Cerebellar nuclear complex (tissue), 1 donor: ENCODE measurements at regions not wholly inside any gene's neighbourhood (a gene's known extent, or its start where the extent isn't known, plus 50 kb on each side); places are given as distances from the start of the nearest gene placed in this dataset.

ENCODE experiments used
- DNase-seq, 2 experiments: peaks; one replicate each; lab custom pipeline; 2025; lab: John Stamatoyannopoulos, UW

DNA sequence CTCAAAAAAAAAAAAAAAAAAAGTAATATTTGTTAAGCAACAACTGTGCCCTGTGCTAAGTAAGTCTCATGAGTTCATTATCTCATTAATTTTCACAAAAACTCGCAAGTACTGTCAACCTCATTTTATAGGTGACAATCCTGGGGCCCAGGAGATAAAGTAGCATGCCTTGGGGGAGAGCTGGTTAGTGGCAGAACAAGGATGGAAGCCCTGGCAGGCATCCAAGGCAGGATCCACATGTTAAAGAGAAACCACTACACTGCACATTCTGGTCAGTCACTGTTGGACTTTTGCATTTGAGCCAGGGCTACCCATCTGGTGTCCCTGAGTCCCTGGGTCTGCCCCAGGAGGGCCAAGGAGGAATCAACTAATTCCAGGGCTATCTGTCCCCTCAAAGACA lies 54.6 kb downstream of the ZFP36L2 start:
- DNase-seq, result no peak

DNA sequence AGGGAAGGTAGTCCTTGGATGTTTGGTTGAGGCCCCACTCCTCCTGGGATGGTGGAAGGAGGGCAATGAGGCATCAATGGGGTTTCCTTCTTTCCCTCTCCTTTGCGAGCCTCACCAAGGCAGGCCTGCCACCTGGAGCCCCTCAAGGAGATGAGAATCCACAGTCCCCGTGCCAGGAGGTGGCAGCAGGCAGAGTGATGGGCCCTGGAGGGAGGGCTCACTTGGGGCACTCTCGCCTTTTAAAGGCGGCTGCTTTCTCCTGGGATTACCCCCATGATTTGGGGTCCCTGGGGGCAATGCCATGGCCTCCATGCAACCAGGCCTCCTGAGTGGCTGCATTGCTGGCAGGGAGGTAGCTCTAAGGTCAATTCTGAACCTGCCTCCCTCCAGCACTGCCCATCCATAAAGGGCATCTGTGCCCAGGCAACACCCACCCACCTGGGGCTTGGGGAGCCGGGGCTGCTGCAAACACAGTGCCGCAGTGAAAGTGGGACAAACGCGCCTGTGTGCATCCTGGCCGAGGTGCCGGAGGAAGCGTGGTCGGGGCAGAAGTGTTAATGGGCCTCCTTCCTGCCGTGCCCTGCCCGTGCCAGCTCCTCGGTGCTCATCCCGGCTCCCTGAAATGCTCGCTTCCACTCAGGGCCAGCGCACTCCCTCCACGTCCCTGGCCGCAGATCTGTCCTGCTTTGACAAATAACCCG lies 55.9 kb downstream of the ZFP36L2 start:
- DNase-seq, result no peak

DNA sequence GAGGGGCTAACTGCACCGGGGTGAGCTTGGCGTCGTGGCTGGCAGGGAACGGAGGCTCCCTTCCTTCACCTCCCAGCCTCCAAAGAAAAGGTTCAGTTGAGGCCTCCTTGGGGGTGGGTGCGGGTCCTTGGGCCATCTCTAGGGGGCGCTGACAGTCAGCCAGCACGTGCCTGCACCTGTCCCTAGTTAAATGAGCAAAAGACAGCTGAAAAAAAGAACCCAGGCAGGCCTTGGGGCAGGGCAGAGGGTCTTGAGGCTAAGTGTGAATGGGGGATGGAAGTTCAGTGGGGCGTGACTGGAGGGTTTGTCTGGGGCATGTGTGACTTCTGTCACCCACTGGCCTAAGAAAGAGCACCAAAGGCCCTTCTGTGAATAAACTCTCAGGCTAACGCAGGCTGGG lies 56.4 kb downstream of the ZFP36L2 start:
- no peak for DNase-seq

DNA sequence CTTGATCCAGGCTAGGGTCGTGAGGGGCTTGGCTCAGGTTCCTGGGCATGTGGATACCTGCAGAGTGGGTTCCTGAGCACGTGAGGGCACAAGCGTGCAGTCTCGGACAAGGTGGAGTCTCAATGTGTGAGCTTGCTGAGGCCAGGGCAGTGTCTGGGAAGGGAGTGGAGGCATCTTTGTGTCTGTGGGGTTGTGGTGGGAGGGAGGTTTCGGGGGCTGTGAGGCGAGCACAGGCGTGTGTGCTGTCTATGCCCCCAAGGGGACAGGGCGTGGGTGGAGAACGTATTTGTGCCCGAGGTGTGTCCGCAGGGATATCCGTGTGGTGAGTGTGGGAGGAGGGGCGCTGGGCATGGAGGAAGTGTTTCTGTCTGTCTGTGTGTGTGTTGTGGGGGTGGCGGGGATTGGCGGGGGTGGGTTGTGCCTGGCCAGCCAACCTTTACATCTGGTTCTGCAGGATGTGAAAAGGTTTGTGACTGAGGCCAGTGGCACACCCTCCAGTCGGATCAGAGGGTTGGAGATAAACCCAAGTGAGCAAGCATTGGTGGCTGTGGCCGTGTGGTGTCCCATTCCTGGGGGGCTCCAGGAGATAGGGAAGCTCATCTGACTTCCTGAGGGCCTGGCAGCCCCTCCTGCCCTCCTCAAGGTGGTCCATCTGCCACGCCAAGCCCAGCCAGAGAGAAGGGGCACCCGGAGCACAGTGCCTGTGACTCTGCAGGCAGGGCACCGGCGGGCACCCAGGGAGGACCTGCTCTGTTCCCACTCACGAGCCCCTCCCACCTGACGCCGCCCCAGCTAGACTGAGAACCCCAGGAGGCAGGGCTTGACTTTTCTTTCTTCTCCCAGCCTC lies 57.1 kb downstream of the ZFP36L2 start:
- no peak for DNase-seq

DNA sequence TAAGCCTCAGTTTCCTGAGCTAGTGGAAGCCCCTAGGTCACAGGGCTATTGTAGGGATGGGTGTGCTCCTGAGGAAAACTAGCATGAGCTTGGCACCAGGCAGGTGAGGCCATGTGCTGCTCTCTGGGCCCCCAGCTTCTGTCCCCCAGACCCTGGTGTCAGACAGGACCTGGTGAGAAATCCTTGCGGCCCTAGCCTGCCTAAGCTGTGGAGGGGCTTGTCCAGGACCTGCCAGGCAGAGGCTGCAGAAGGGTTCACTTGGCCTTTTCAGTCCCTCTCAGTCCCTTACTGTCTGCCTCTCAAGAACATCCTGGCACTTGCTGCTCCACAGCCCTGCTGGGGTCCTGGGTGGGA lies 58.4 kb downstream of the ZFP36L2 start:
- no peak for DNase-seq

DNA sequence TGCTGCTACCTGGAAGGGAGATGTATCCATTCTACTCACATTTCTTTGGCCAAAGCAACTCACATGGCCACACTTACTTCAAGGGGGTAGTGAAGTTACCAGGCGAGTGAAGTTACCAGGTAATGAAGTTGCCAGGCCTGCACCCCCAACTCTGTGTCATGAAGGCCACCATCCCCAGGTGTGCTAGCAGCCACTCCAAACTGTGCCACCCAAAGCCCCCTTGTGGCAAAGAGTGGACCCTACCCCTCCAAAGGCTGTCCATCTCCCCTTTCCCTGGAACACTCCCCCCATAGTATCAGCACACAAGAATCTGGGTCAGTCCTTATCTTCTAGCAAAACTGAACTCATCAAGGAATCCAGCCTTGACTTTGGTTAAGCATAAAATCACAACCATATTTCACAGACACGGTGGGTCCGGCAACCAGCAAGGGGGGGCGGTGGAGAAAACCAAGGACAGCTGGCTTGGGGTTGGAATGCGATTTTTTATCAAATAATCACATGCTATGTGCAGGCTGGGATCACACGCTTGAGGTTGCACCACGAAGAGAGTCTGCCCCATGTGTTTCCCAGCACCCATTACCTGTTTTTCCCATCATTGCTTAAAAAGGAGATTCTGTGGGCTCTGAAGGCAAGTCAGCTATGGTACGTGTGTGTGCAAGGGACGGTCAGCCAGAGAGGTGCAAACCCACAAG lies 60.9 kb downstream of the ZFP36L2 start:
- no peak for DNase-seq

DNA sequence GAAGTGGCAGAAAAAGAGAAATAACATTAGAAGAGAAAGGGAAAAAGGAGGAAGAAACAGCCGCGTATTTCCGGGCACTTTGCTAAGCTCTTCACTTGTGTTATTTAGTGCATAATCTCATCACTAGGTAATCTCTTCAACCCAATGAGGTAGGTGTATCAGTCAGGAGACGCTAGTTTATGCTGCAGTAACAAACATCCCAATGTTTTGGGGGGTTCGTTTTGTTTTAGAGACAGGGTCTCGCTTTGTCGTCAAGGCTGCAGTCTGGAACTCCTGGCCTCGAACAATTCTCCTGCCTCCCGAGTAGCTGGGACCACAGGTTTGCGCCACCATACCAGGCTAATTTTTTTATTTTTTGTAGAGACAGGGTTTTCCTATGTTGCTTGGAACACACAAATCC lies 61.7 kb downstream of the ZFP36L2 start:
- DNase-seq, result no peak

DNA sequence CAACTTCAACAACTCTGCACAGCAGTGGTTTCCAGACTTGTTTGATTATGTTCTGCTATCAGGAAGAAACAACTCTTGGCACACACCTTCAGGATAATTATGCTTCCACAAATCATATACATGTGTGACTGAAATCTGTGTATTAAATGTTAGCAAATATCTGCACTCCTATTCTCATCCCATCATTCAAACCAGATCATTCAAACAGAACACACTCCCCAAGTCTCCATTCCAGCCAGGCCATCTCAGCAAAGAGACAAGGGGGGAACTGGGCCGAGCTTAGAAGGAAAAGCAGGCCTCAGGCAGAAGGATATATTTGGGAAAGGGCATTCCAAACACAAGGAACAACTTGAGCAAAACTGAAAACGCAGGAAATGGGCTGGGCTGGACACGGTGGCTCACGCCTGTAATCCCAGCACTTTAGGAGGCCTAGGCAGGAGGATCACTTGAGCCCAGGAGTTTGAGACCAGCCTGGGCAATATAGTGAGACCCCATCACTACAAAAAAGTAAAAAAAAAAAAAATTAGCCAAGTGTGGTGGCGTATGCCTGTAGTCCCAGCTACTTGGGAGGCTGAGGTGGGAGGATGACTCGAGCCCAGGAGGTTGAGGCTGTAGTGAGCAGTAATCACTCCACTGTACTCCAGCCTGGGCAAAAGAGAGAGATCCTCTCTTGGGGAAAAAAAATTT lies 62.7 kb downstream of the ZFP36L2 start:
- no peak for DNase-seq

DNA sequence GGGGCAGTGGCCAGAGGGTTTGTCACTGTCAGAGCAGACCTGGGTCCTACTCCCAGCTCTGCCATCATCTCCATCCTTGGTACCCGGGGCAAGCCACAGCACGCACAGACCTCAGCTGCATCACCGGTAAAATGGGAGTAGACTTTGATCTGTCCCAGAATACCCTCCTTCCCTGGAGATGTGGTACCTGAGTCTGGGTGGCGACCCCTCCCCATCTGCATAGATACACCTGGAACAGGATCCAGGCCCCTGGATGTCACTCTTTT lies 64.0 kb downstream of the ZFP36L2 start:
- DNase-seq, result no peak

DNA sequence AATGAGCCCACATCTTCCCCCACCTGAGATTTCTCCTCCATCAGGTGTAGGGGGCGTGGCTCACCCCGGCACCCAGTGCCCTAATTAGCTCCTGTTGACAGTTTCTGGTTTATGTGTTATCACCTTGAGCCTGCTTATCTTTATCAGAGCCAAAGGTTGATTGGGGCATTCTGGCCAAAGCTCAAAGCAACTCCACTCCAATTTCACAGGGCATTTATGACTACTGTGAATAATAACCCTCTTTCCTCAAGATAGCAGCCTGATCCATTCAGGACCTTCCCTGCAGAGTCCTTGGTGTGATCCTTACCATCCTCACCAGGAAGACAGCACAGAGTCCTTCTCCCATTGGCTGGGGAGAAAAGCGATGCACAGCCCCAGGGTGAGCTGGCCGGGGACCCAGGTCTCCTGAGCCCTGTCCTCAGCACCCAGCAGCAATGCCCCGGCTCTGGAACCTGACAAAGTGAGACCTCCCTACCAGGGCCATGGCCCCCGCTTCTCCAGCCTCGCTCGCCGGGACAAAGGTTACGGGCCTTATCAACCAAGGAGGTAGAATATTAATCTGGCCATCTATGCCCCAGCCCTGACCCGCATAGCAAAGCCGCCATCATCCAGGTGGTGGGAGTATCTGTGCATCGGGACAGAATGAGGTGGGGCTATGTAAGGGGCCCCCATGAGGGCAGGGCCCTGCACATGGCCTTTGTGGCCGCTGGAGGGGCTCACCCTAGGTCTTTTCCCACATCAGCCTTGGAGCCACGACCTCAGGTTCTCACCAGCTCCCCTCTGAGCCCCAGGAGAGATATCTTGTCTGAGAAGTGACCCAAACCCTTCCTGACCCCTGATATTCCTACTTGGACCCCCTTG lies 64.5 kb downstream of the ZFP36L2 start:
- DNase-seq, result no peak

DNA sequence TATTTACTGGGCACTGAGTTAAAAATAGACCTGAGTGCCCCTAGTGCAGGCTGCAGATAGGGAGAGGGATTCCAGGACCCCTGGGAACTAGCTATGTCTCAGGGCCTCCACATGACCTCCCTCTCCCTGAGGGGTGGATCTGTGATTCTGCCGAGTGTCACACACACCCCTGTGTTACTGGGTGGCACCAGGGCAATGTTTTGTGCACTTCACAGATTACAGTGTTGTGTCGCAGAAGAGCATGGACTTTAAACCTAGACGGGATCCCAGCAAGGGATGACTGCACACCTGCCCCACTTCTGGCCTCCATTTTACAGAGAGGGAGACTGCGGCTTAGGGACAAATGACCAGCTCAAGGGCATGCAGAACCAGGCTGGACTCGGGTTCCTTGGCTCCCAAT lies 65.6 kb downstream of the ZFP36L2 start:
- no peak for DNase-seq

DNA sequence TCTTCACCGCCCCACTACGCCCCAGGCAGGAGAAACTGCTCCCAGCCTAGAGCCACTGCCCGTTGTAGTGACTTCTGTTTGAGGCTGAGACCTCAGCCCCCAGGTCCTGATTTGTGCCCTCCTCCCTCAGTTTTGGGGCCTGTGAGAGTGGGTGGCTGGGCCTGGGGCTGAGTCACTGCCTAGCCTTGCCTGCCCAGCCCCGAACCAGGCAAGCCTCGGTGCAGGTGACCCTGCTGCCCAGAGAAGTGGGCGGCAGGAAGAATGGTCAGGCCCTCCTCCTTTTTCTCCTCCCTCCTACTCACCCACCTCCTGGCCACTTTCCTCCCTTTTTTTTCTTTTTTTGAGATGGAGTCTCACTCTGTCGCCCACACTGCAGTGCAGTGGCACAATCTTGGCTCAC lies 66.6 kb downstream of the ZFP36L2 start:
- no peak for DNase-seq

DNA sequence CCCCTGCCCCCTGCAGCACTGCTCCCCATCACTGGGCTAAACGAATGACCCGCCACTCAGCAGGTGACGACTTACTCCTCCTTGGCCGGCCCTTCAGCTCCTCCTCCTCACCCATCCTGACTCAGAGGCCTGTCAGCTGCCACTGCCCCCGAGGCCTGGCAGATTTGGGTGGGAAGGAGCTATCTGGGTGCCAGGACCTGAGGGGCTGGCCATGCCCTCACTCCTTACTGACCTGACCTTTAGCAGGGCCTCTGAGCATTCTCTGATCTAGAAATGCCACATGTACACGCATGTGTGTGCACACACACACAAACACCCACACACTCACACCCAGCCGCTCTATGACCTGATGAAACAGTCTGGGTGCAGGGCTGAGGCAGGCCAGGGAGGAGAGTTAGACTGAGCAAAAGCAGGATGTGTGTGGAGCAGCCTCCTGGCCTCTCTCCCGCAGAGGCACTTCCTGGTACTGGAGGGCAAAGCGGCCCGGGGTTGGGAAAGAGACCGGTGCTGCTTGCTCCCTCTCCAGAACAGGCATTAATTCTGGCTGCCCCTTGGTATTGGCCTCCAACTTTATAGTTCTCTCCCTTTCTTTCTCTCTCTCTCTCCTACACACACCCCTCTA lies 68.0 kb downstream of the ZFP36L2 start:
- no peak for DNase-seq

DNA sequence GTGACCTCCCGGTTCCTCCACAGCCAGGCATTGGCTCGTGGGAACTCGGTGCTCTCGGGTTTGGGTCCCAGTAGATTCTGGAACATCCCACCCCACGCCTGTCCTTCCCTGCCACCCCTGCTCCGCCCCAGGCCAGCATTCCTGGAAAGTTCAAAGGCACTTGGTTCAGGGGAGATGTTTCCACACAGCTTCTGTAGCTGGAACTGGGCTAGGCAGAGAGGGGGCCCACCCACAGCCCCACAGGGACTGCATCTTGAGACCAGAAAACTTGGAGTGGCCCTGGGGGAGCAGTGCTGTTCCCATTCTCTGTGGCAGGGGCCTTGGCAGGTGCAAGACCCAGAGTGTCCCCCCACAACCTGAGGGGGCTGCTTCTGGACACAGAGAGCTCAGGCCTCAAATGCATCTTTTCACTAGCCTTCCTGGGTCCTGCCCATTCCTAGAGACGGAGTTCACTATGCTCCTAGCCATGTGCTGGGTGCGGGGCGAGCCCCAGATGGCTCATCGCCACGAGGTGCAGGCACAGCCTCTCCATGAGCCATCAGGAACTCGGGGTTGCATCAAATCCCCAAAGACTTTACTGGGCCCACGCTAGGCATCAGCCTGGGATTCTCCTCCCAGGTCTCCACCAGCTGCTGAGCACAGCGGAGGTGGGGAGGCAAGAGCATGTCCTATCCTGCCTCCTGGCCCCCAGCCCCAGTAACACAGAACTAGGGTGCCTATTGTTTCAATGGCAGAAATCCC lies 68.7 kb downstream of the ZFP36L2 start:
- no peak for DNase-seq

DNA sequence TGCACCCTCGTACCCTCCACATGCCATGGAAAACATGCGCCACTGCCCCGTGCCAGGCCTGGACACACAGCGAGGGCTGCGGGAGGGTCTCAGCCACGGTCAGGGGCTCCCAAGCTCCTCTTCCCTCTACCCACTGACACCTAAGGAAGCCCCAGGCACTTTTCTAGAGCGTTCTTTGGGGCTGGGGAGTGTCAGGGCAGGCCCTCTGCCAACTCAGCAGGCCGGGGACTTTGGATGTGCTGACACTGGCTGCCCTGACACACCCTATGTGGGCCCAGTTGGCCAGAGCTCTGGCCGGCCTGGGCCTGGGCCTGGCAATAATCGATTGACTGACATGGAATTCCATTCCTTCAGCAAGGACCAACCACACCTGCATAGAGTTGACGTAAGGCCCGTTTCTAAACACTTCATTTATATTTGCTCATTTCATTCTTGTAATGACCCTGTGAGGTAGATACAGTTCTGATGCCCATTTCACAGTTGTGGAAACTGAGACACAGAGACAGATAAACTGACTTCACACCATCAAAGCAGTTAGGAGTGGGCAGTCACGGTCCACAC lies 70.5 kb downstream of the ZFP36L2 start:
- DNase-seq, result no peak

DNA sequence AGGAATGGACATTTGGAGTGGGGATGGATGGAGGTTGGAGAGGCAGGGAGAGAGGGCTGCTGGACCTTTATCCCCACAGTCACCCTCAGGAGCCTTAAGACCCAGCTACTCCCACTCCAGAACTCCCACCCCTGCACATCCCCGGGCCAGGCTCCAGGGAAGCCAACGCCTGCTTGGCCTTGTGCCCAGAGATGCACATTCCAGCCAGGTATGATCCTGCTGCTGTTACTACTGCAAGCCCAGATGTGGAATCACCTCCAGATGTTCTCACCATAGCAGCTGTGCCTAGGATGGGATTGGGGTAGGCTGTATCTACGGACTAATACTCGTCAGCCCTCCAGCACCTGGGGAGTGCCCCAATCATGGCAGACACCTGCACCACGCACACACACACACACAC lies 71.7 kb downstream of the ZFP36L2 start:
- DNase-seq, result no peak

DNA sequence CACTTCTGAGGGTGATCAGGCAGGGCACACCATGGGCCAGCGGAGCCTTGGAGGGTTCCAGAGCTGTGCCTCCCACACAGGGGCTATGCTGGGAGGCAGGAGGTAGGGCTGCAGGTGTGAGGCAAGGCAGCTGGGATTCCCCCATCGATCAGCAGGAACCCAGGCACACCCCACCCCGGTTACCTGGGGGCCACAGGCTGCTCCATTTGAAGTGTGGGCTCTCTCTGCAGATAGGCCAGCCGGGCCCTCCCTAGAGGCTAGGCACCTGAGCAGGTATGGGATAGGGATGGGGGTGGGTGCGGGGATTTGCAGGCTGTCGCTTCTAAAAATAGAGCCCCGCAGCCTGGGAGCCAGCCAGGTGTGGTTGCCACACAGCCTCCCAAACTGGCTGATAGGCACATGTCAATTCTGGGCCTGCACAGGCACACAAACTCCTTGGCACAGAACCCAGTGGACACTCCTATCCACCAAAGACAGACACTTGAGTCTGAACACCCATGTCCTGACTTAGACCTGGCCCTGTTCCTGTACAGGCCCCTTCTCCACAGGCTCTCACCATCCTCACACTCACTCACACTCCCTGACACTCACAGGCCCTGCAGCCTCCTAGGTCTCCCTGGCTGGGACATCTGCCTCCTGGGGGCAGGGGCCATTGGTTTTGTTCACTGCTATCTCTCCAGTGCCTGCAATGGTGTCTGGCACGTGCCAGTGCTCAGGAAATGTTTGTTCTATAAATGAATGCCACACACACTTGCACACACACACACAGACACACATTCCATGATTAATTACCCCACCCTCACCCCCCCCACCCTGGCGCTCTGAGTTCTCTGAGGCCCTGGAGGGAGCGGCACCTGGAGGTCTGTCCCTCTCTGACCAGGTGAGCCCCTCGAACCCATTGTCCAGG lies 73.4 kb downstream of the ZFP36L2 start:
- no peak for DNase-seq

DNA sequence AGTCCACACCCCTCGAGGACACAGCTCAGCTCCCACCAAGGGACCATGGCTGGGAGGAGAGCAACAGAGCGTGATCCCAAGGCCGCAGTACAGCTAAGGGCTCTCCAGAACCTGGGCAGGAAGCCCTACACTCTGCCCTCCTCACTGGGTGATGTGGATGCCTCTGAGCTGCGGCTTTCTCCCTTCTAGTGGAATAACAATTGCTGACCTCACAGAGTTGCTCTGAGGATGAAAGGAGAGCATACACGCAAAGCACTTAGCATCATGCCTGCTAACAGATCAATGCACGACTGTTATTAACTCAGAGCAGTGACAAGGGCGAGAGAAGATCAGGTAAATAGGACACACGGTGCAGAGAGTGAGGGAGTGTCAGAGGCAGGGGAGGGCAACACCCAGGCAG lies 74.2 kb downstream of the ZFP36L2 start:
- DNase-seq, result no peak

DNA sequence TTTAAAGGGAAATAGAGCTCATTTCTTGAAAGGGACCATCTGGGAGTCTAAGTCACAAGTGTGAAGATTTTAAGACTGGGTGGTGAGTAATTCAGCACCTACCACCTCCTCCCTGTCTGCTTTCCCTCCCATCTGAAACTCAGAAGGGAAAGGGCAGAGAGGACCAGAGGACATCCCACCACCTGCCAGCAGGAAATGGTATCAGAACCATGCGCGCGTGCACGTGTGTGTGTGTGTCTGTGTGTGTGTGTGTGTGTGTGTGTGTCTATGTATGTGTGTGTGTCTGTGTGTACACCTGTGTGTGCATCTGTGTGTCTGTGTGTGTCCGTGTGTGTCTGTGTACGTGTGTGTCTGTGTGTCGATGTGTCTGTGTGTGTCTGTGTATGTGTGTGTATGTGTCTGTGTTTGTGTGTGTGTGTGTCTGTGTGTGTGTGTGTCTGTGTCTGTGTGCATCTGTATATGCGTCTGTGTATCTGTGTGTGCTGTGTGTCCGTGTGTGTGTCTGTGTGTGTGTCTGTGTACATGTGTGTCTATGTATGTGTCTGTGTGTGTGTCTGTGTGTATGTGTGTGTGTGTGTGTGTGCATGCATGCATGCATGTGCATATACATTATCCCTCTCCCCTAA lies 76.8 kb downstream of the ZFP36L2 start:
- DNase-seq, result no peak
